ENCODE measurements at regions not wholly inside any gene's neighbourhood (a gene's known extent, or its start where the extent isn't known, plus 50 kb on each side); places are given as distances from the start of the nearest gene placed in this dataset.

- no peak overlapping the region for H3K4me3 ChIP-seq (ENCODE audit: low read depth in 1 of 2, low read length in 2 of 2)
- no peaks in the 10 kb centered on the region for H3K27me3 ChIP-seq (ENCODE audit: insufficient read depth, low read length, poor library complexity)
- DNase-seq: no peak
- no peak overlapping the region for H3K27ac ChIP-seq (ENCODE audit: low read length)
- H4K20me1 ChIP-seq (ENCODE audit: insufficient read depth, low read length): no peaks in the 10 kb centered on the region
- H3K4me1 ChIP-seq (ENCODE audit: insufficient read depth, low read length): no peaks in the 10 kb centered on the region
- no peak for ATAC-seq (ENCODE audit: insufficient read depth, low read depth)
- no peak overlapping the region for H3K9ac ChIP-seq (ENCODE audit: low read depth, low read length)
- no peak overlapping the region for H2AFZ ChIP-seq (ENCODE audit: low read depth, low read length)
- H3K36me3 ChIP-seq (ENCODE audit: insufficient read depth, low read length): no peaks in the 10 kb centered on the region
- no peaks in the 10 kb centered on the region for H3K79me2 ChIP-seq (ENCODE audit: insufficient read depth, low read length)
- H3K9me3 ChIP-seq (ENCODE audit: insufficient read depth, low read length, severe bottlenecking): no peaks in the 10 kb centered on the region
- TF ChIP-seq, protein P1, sequence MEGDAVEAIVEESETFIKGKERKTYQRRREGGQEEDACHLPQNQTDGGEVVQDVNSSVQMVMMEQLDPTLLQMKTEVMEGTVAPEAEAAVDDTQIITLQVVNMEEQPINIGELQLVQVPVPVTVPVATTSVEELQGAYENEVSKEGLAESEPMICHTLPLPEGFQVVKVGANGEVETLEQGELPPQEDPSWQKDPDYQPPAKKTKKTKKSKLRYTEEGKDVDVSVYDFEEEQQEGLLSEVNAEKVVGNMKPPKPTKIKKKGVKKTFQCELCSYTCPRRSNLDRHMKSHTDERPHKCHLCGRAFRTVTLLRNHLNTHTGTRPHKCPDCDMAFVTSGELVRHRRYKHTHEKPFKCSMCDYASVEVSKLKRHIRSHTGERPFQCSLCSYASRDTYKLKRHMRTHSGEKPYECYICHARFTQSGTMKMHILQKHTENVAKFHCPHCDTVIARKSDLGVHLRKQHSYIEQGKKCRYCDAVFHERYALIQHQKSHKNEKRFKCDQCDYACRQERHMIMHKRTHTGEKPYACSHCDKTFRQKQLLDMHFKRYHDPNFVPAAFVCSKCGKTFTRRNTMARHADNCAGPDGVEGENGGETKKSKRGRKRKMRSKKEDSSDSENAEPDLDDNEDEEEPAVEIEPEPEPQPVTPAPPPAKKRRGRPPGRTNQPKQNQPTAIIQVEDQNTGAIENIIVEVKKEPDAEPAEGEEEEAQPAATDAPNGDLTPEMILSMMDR (IDR thresholded peaks at IDR 0.05; ENCODE audit: borderline replicate concordance, extremely low read depth, low read length, poor library complexity, severe bottlenecking): no peak
- no peak for TF ChIP-seq EZH2 (IDR thresholded peaks at IDR 0.05; ENCODE audit: borderline replicate concordance, low read depth, low read length, severe bottlenecking)
- no peak overlapping the region for H3K4me2 ChIP-seq (ENCODE audit: insufficient read depth, low read length)
Measured at GRCh38 chr18:56240405-56240804, 398.0 kb downstream of the TXNL1 start.

DNA sequence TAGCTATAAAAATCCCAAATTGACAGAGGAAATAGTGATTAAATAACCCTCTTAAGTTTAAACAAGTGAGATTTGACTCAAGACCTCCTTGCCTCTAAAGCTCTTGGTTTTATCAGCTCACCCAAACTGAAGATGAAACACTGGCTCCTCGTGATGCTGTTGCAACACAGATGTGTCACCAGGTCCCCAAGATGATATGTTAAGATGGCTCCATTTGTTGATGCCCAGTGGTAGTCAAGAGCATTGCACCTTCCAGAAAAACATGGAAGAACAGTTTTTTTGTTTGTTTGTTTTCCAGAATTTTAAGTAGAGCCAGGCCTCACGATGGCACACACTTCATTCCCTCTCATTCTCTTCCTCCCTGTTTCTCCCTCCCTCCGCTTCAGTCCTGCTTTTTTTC is 399.8 kb downstream of the TXNL1 start:
- no peak for DNase-seq
- H3K36me3 ChIP-seq (ENCODE audit: insufficient read depth, low read length): no peaks in the 10 kb centered on the region

GRCh38 chr18:56235481-56236013 is 402.8 kb downstream of the TXNL1 start:
- DNase-seq (no peak), ATAC-seq (ENCODE audit: insufficient read depth, low read depth) (no peak)
- peaks cover 5% of the 10 kb centered on the region for H3K9me3 ChIP-seq (ENCODE audit: insufficient read depth, low read length, severe bottlenecking)
- H3K27me3 ChIP-seq (ENCODE audit: insufficient read depth, low read length, poor library complexity): no peaks in the 10 kb centered on the region
- no peaks in the 10 kb centered on the region for H3K4me1 ChIP-seq (ENCODE audit: insufficient read depth, low read length)
- no peaks in the 10 kb centered on the region for H3K36me3 ChIP-seq (ENCODE audit: insufficient read depth, low read length)
- no peak overlapping the region for H3K9ac ChIP-seq (ENCODE audit: low read depth, low read length)
- H4K20me1 ChIP-seq (ENCODE audit: insufficient read depth, low read length): no peaks in the 10 kb centered on the region
- H3K4me2 ChIP-seq (ENCODE audit: insufficient read depth, low read length): no peak overlapping the region
- H3K27ac ChIP-seq (ENCODE audit: low read length): no peak overlapping the region
- H2AFZ ChIP-seq (ENCODE audit: low read depth, low read length): no peak overlapping the region
- TF ChIP-seq, protein P1 (IDR thresholded peaks at IDR 0.05; ENCODE audit: borderline replicate concordance, extremely low read depth, low read length, poor library complexity, severe bottlenecking): no peak
- no peak for TF ChIP-seq EZH2 (IDR thresholded peaks at IDR 0.05; ENCODE audit: borderline replicate concordance, low read depth, low read length, severe bottlenecking)
- H3K79me2 ChIP-seq (ENCODE audit: insufficient read depth, low read length): no peaks in the 10 kb centered on the region
- H3K4me3 ChIP-seq (ENCODE audit: low read depth in 1 of 2, low read length in 2 of 2): no peak overlapping the region

More for the DNA sequence above, 399.8 kb downstream of the TXNL1 start:
- Histone ChIP-seq H3K4me1 (ENCODE audit: insufficient read depth, low read length) (no peaks in the 10 kb centered on the region), H3K4me3 (ENCODE audit: low read depth in 1 of 2, low read length in 2 of 2) (no peak overlapping the region), H3K9ac (ENCODE audit: low read depth, low read length) (no peak overlapping the region), H4K20me1 (ENCODE audit: insufficient read depth, low read length) (no peaks in the 10 kb centered on the region), H3K9me3 (ENCODE audit: insufficient read depth, low read length, severe bottlenecking) (no peaks in the 10 kb centered on the region), H3K27me3 (ENCODE audit: insufficient read depth, low read length, poor library complexity) (no peaks in the 10 kb centered on the region), H3K27ac (ENCODE audit: low read length) (no peak overlapping the region), H3K79me2 (ENCODE audit: insufficient read depth, low read length) (no peaks in the 10 kb centered on the region), H3K4me2 (ENCODE audit: insufficient read depth, low read length) (no peak overlapping the region), H2AFZ (ENCODE audit: low read depth, low read length) (no peak overlapping the region)
- TF ChIP-seq, protein P1 (IDR thresholded peaks at IDR 0.05; ENCODE audit: borderline replicate concordance, extremely low read depth, low read length, poor library complexity, severe bottlenecking): no peak
- TF ChIP-seq EZH2 (IDR thresholded peaks at IDR 0.05; ENCODE audit: borderline replicate concordance, low read depth, low read length, severe bottlenecking): no peak
- ATAC-seq (ENCODE audit: insufficient read depth, low read depth): no peak

DNA sequence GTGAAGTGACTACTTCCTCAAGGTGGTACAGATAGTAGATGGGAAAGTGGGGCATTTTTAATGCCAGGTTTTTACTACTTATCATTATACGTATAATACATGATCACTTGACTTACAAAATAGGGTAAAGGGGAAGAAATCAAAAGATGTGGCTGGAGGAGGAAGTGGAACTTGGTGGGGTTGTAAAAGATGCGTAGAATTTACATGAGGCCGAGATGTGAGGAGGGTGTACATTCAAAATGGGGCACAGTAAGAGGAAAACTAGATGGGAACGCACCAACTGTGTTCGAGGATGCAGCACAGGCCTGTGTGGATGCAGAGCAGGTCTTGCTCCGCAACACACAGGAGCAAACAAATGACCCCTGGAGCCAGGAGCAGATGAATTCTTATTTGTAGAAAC is 403.3 kb downstream of the TXNL1 start:
- H3K4me3 ChIP-seq (ENCODE audit: low read depth in 1 of 2, low read length in 2 of 2): no peak overlapping the region
- no peak for ATAC-seq (ENCODE audit: insufficient read depth, low read depth)
- DNase-seq: no peak
- peaks cover 6% of the 10 kb centered on the region for H3K9me3 ChIP-seq (ENCODE audit: insufficient read depth, low read length, severe bottlenecking)
- no peaks in the 10 kb centered on the region for H3K4me1 ChIP-seq (ENCODE audit: insufficient read depth, low read length)
- H2AFZ ChIP-seq (ENCODE audit: low read depth, low read length): no peak overlapping the region
- no peak overlapping the region for H3K27ac ChIP-seq (ENCODE audit: low read length)
- H3K27me3 ChIP-seq (ENCODE audit: insufficient read depth, low read length, poor library complexity): no peaks in the 10 kb centered on the region
- no peak overlapping the region for H3K4me2 ChIP-seq (ENCODE audit: insufficient read depth, low read length)
- H3K9ac ChIP-seq (ENCODE audit: low read depth, low read length): no peak overlapping the region
- TF ChIP-seq EZH2 (IDR thresholded peaks at IDR 0.05; ENCODE audit: borderline replicate concordance, low read depth, low read length, severe bottlenecking): no peak
- TF ChIP-seq, protein P1 (IDR thresholded peaks at IDR 0.05; ENCODE audit: borderline replicate concordance, extremely low read depth, low read length, poor library complexity, severe bottlenecking): no peak
- no peaks in the 10 kb centered on the region for H4K20me1 ChIP-seq (ENCODE audit: insufficient read depth, low read length)
- H3K36me3 ChIP-seq (ENCODE audit: insufficient read depth, low read length): no peaks in the 10 kb centered on the region
- H3K79me2 ChIP-seq (ENCODE audit: insufficient read depth, low read length): no peaks in the 10 kb centered on the region
